NB4 (cell line): ENCODE measurements at regions not wholly inside any gene's neighbourhood (a gene's known extent, or its start where the extent isn't known, plus 50 kb on each side); places are given as distances from the start of the nearest gene placed in this dataset.

Experiments
- CTCF ChIP-seq: IDR thresholded peaks from one replicate; pipeline ENCODE4 v1.5.1; 2012; ENCODE audit warnings: low read depth, low read length
- MYC ChIP-seq: IDR thresholded peaks from 2 replicates; pipeline ENCODE4 v1.6.1; 2011; ENCODE audit warnings: low read depth, low read length
- POLR2A ChIP-seq: IDR thresholded peaks from 2 replicates; pipeline ENCODE4 v1.6.1; 2011; ENCODE audit warnings: mild to moderate bottlenecking; ENCODE audit not compliant: insufficient read length; ENCODE audit errors: extremely low read depth
- TF ChIP-seq, protein P1 (sequence below): IDR thresholded peaks from 2 replicates; pipeline ENCODE4 v1.6.1; 2011; ENCODE audit warnings: low read depth, low read length

GRCh38 chr12:105742567-105742874 lies 396.2 kb downstream of the NUAK1 start:
- no peak for TF ChIP-seq CTCF
- no peak for TF ChIP-seq POLR2A
- TF ChIP-seq MYC = no peak
- TF ChIP-seq, protein P1, sequence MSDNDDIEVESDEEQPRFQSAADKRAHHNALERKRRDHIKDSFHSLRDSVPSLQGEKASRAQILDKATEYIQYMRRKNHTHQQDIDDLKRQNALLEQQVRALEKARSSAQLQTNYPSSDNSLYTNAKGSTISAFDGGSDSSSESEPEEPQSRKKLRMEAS = no peak
